ENCODE measurements at regions not wholly inside any gene's neighbourhood (a gene's known extent, or its start where the extent isn't known, plus 50 kb on each side); places are given as distances from the start of the nearest gene placed in this dataset.

DNA sequence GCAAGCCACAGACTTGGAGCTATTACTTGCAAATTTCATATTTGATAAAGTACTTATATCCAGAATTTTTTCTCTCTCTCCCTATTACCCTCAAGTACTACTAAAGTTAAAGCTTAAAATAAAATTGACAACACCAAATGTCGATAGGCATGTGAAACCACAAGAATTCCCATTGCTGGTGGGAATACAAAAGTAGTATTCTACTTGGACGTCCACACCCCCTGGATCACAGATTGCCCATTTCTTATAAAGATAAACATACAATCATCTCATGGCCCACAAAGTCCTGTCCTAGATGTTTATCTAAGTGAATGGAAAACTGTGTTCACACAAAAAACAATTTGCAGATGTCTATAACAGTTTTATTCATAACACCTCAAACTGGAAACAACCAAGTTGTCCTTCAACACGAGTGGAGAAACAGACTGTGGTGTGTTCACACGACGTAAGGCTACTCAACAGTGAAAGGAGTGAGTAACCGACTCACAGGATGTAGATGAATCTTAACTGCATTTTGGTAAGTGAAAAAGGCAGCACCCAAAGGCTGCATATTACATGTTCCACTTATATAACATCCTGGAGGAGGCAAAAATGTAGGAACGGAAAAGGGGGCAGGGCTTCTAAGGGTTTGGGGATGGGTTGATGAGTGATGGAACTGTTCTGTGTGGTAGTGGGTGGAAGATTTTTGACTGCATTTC lies 297.4 kb downstream of the THBS2 start:
- TF ChIP-seq, protein P1, sequence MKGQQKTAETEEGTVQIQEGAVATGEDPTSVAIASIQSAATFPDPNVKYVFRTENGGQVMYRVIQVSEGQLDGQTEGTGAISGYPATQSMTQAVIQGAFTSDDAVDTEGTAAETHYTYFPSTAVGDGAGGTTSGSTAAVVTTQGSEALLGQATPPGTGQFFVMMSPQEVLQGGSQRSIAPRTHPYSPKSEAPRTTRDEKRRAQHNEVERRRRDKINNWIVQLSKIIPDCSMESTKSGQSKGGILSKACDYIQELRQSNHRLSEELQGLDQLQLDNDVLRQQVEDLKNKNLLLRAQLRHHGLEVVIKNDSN (IDR thresholded peaks at IDR 0.05), result no peak
- no peak for TF ChIP-seq TCF12 (IDR thresholded peaks at IDR 0.05; ENCODE audit: low read depth)
- no peak for TF ChIP-seq RAD21 (IDR thresholded peaks at IDR 0.05; ENCODE audit: low read depth)
- no peak for TF ChIP-seq TEAD4 (IDR thresholded peaks at IDR 0.05)
- TF ChIP-seq, protein P2, sequence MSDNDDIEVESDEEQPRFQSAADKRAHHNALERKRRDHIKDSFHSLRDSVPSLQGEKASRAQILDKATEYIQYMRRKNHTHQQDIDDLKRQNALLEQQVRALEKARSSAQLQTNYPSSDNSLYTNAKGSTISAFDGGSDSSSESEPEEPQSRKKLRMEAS (IDR thresholded peaks at IDR 0.05), result no peak
- TF ChIP-seq EP300 (IDR thresholded peaks at IDR 0.05; ENCODE audit: borderline replicate concordance), result no peak
- TF ChIP-seq EGR1 (IDR thresholded peaks at IDR 0.05), result no peak
- TF ChIP-seq YY1 (IDR thresholded peaks at IDR 0.05; ENCODE audit: low read depth), result no peak
- no peak for TF ChIP-seq CEBPB (IDR thresholded peaks at IDR 0.05)
- TF ChIP-seq CREB1 (IDR thresholded peaks at IDR 0.05; ENCODE audit: low read depth), result no peak
- TF ChIP-seq, protein P3, sequence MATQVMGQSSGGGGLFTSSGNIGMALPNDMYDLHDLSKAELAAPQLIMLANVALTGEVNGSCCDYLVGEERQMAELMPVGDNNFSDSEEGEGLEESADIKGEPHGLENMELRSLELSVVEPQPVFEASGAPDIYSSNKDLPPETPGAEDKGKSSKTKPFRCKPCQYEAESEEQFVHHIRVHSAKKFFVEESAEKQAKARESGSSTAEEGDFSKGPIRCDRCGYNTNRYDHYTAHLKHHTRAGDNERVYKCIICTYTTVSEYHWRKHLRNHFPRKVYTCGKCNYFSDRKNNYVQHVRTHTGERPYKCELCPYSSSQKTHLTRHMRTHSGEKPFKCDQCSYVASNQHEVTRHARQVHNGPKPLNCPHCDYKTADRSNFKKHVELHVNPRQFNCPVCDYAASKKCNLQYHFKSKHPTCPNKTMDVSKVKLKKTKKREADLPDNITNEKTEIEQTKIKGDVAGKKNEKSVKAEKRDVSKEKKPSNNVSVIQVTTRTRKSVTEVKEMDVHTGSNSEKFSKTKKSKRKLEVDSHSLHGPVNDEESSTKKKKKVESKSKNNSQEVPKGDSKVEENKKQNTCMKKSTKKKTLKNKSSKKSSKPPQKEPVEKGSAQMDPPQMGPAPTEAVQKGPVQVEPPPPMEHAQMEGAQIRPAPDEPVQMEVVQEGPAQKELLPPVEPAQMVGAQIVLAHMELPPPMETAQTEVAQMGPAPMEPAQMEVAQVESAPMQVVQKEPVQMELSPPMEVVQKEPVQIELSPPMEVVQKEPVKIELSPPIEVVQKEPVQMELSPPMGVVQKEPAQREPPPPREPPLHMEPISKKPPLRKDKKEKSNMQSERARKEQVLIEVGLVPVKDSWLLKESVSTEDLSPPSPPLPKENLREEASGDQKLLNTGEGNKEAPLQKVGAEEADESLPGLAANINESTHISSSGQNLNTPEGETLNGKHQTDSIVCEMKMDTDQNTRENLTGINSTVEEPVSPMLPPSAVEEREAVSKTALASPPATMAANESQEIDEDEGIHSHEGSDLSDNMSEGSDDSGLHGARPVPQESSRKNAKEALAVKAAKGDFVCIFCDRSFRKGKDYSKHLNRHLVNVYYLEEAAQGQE (IDR thresholded peaks at IDR 0.05; ENCODE audit: low read depth), result no peak
- no peak for TF ChIP-seq FOXM1 (IDR thresholded peaks at IDR 0.05; ENCODE audit: borderline replicate concordance, low read depth)
